ENCODE measurements at regions not wholly inside any gene's neighbourhood (a gene's known extent, or its start where the extent isn't known, plus 50 kb on each side); places are given as distances from the start of the nearest gene placed in this dataset.

DNA sequence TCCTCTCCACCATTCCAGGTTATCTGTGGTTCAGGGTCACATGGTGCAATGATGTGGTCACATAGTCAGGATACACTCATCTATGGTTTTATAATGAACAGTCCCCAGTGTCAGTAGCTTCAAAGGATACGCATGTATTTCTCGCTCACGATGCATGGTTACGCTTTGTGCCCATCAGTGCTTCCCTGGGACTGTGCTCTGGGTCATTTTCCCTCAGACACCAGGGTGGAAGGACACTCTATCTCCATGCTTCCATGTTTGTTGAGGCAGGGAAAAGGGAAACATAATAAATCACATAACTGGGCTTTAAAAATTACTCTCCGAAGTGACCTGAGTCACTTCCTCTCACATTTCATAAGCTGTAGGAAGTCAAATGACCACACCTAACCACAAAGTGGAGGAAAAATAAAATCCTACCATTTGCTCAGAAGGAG, 394.8 kb upstream of the NOX3 start:
- H3K4me1 ChIP-seq (ENCODE audit: control insufficient read depth, insufficient read depth, low read length) = no peaks in the 10 kb centered on the region
- H3K9me3 ChIP-seq (ENCODE audit: control insufficient read depth, insufficient read depth, low read length) = no peaks in the 10 kb centered on the region
- no peaks in the 10 kb centered on the region for H3K79me1 ChIP-seq (ENCODE audit: low read depth in 1 of 2, low read length in 2 of 2)
- 100% methylated on average over 1 of the region's 5 CpGs; no CpG with 5 or more reads in 1 of the 2 experiments for WGBS, 2 experiments (ENCODE audit: extremely low coverage in 2 of 2, insufficient read length in 1 of 2)
- TF ChIP-seq, protein P1, sequence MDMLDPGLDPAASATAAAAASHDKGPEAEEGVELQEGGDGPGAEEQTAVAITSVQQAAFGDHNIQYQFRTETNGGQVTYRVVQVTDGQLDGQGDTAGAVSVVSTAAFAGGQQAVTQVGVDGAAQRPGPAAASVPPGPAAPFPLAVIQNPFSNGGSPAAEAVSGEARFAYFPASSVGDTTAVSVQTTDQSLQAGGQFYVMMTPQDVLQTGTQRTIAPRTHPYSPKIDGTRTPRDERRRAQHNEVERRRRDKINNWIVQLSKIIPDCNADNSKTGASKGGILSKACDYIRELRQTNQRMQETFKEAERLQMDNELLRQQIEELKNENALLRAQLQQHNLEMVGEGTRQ (IDR thresholded peaks at IDR 0.05; ENCODE audit: low read depth, low read length) = peak; percentile 39; the same call in 1 of the 2 replicates
- no peak for TF ChIP-seq RFX5 (IDR thresholded peaks at IDR 0.05; ENCODE audit: low read depth, low read length)
- H4K5ac ChIP-seq (ENCODE audit: low read depth, low read length) = no peak overlapping the region
- no peak overlapping the region for H3K4me2 ChIP-seq (ENCODE audit: low read depth, low read length)
- H2BK120ac ChIP-seq (ENCODE audit: low read depth, low read length) = no peak overlapping the region
- H4K91ac ChIP-seq (ENCODE audit: insufficient read depth, low read depth, low read length) = no peak overlapping the region; the same call in 1 of the 2 replicates
- peak overlapping the region; percentile 38 for H2AFZ ChIP-seq (replicated peaks; ENCODE audit: low read length, poor library complexity)
- H3K9ac ChIP-seq (ENCODE audit: low read depth, low read length) = no peak overlapping the region
- H3K23ac ChIP-seq (ENCODE audit: low read depth, low read length) = no peak overlapping the region
- intact Hi-C loops (cut with micrococcal nuclease) = no loop called here
- no peak overlapping the region for H3K56ac ChIP-seq (ENCODE audit: extremely low read depth, insufficient read depth, low read length)
- ChIA-PET POLR2A (ENCODE audit: unreplicated experiment) (no interaction called here), CTCF (interaction anchor here (0.7 kb wide), 1 partner anchor 209 kb away, joined by 4 read pairs; no protein-coding TSS in a partner anchor)
- no peaks in the 10 kb centered on the region for H3K36me3 ChIP-seq (ENCODE audit: control insufficient read depth, insufficient read depth, low read length)
- 0 out of 2 replicates have a peak overlapping the region, but pooled peaks have one; percentile 20 for H3K14ac ChIP-seq (replicated peaks; ENCODE audit: low read depth, low read length)
- BruUV-seq (replicated peaks) = no TSS peak
- H4K8ac ChIP-seq (ENCODE audit: low read depth in 2 of 2, low read length in 2 of 2) = peak overlapping the region in 1 of 2 experiments; percentile 49; a peak in 1 of 4 replicates
- H3K9me1 ChIP-seq (ENCODE audit: insufficient read depth, low read length) = 0 out of 2 replicates have a peak, but pooled peaks cover 3% of the 10 kb centered on the region
- peak overlapping the region; percentile 2; the same call in 1 of the 3 replicates for H2BK15ac ChIP-seq (ENCODE audit: low read depth, low read length)
- ATAC-seq (ENCODE audit: low read depth) = no peak; the same call in 1 of the 2 replicates
- H3K27ac ChIP-seq (ENCODE audit: insufficient read depth, low read length) = no peak overlapping the region
- in situ Hi-C loops (cut with MboI; ENCODE audit: low sequenced_read_pairs) = no loop called here
- dilution Hi-C loops (cut with HindIII; ENCODE audit: low sequenced_read_pairs, unreplicated experiment) = no loop called here
- peak; percentile 58 for DNase-seq
- H3K4ac ChIP-seq (ENCODE audit: low read depth, low read length) = no peak overlapping the region
- no peaks in the 10 kb centered on the region for H4K20me1 ChIP-seq (ENCODE audit: insufficient read depth, low read length)
- peak overlapping the region; percentile 9; the same call in 1 of the 2 replicates for H2BK20ac ChIP-seq (ENCODE audit: low read depth, low read length)
- H3K18ac ChIP-seq (ENCODE audit: low read depth, low read length) = no peak overlapping the region
- H2AK9ac ChIP-seq (replicated peaks; ENCODE audit: low read depth, low read length, poor library complexity) = no peak overlapping the region
- H2BK5ac ChIP-seq (ENCODE audit: low read depth, low read length, poor library complexity, severe bottlenecking) = no peak overlapping the region
- no peaks in the 10 kb centered on the region for H3K27me3 ChIP-seq (ENCODE audit: control insufficient read depth, insufficient read depth, low read length)
- H2AK5ac ChIP-seq (ENCODE audit: low read depth, low read length) = peak overlapping the region; percentile 20; the same call in 1 of the 2 replicates
- H3K4me3 ChIP-seq (ENCODE audit: insufficient read depth, low read depth, low read length) = no peak overlapping the region
